Stimulated activated naive CD8-positive, alpha-beta T cell treated with anti-CD3 and anti-CD28 coated beads, Interleukin-15, Interleukin-2, amounts not matched to agents 100 ng/mL and 50 ng/mL, for 24 hours (primary cell): ENCODE measurements at regions not wholly inside any gene's neighbourhood (a gene's known extent, or its start where the extent isn't known, plus 50 kb on each side); places are given as distances from the start of the nearest gene placed in this dataset.

Experiments
- H3K27ac Mint-ChIP-seq: one replicate; pipeline ENCODE4 v1.8.0; 2021; ENCODE audit warnings: mild to moderate bottlenecking, mixed read lengths
- H3K27me3 Mint-ChIP-seq: one replicate; pipeline ENCODE4 v1.8.0; 2021; ENCODE audit warnings: mixed read lengths
- H3K36me3 Mint-ChIP-seq: one replicate; pipeline ENCODE4 v1.8.0; 2021; ENCODE audit warnings: low read depth, mixed read lengths
- H3K4me1 Mint-ChIP-seq: one replicate; pipeline ENCODE4 v1.8.0; 2021; ENCODE audit warnings: low read depth, mixed read lengths
- H3K4me3 Mint-ChIP-seq: one replicate; pipeline ENCODE4 v1.8.0; 2021; ENCODE audit warnings: mild to moderate bottlenecking, mixed read lengths
- H3K9me3 Mint-ChIP-seq: one replicate; pipeline ENCODE4 v1.8.0; 2021; ENCODE audit warnings: mixed read lengths

DNA sequence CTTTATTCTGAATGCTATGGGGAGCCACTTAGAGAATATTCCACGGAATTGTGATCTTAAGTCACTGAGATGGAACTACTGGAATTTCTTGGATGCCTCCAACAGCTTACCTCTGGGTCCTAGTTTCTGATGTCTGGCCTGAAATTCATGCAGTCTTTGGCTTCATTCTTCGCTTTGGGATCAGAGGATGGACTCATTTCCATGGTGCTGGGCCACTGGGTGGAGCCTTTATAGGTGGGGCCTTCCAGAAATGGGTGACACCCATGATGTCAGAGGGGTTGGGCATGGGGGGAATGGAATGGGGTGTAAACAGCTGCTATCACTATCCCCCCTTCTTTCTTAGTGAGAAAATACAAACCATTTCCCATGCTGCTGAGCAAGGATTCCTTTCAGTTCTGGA is 73.7 kb upstream of the FGGY start:
- H3K4me1 Mint-ChIP-seq: no peaks in the 10 kb centered on the region
- H3K4me3 Mint-ChIP-seq: no peak overlapping the region
- no peak overlapping the region for H3K27ac Mint-ChIP-seq
- no peaks in the 10 kb centered on the region for H3K36me3 Mint-ChIP-seq
- H3K9me3 Mint-ChIP-seq: no peaks in the 10 kb centered on the region
- no peaks in the 10 kb centered on the region for H3K27me3 Mint-ChIP-seq

DNA sequence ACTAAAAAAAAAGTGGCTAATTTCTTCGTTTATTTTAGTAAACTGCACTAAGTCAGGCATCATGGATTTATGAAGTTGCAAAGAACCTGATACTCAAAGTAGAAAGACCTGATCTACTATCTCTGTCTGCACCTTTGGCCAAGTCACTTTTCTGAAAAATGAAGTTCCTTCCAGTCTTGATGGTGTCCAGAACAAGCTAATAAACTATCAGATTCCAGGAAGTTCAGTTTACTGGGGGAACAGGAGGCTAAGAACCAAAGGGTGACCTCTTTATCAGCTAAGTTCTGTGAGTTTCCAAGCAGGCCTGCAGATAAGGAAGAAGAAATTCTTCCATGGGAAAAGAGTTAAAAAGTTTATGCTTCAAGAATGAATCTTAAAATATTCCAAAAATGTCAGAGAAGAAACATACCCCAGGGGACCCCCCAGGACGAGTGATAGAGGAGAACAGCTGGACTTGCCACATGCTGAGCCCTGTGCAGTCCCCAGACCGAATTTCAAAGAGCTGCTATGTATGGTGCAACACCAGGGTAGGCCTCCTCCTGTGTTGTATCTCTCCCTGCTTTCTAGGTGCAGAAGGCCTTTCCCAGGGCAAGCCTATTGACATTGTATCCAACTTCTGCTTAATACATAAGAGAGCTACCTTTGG is 72.8 kb upstream of the FGGY start:
- Mint-ChIP-seq H3K27ac (no peak overlapping the region), H3K4me3 (no peak overlapping the region), H3K27me3 (no peaks in the 10 kb centered on the region), H3K4me1 (no peaks in the 10 kb centered on the region), H3K9me3 (no peaks in the 10 kb centered on the region), H3K36me3 (no peaks in the 10 kb centered on the region)

DNA sequence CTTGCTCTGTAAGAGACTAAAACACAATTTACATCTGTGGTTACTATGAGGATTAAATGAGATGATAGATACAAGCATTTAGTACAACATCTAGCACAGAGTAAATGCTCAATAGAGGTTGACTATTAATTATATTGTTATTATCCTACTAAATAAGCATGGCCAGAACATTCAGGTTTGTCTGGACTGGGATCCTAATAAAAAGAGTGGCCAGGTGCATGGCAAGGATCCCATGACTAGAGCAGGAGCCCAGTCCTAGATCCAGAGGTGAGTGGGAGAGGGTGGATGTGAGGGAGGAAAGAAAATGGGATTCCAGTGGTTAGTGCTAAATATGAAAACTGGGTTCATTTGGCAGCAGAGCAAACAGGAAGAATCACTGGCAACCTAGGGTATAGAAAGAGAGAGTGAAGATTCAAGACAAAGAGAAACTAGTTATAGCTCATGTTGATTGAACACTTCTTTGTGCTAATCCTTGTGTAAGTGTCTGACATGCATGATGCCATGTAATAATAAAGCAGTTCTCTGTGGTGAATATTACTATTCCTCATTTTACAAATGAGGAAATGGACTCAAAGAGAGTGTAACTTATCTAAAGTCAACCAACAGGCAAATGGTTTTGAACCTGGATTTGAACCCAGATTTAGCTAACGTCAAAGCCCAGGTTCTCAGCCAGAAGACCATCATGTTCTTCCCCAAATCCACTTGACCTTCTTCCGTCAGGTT is 71.1 kb upstream of the FGGY start:
- H3K36me3 Mint-ChIP-seq: no peaks in the 10 kb centered on the region
- H3K4me3 Mint-ChIP-seq: no peak overlapping the region
- no peaks in the 10 kb centered on the region for H3K27me3 Mint-ChIP-seq
- no peaks in the 10 kb centered on the region for H3K9me3 Mint-ChIP-seq
- no peak overlapping the region for H3K27ac Mint-ChIP-seq
- no peaks in the 10 kb centered on the region for H3K4me1 Mint-ChIP-seq

DNA sequence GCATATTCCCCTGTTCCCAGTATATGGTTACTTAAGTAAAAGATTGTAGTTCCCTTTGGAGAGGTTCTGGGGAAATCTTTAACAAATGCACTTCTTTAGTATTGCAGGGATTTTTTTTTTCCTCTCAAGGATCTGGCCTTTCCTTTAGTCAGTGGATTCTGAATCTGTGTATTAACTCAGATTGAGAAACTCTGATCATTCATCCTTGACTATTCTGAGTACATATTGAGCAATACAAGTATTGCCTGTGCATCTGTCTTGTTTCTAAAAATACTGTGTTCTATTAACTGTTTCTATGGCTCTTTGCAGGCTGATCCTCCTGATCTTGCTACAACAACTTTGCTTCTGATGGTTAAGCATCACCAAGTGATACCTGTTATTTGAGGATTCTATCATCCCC is 67.8 kb upstream of the FGGY start:
- H3K9me3 Mint-ChIP-seq: no peaks in the 10 kb centered on the region
- no peaks in the 10 kb centered on the region for H3K4me1 Mint-ChIP-seq
- no peak overlapping the region for H3K4me3 Mint-ChIP-seq
- H3K27me3 Mint-ChIP-seq: no peaks in the 10 kb centered on the region
- H3K27ac Mint-ChIP-seq: no peak overlapping the region
- no peaks in the 10 kb centered on the region for H3K36me3 Mint-ChIP-seq

DNA sequence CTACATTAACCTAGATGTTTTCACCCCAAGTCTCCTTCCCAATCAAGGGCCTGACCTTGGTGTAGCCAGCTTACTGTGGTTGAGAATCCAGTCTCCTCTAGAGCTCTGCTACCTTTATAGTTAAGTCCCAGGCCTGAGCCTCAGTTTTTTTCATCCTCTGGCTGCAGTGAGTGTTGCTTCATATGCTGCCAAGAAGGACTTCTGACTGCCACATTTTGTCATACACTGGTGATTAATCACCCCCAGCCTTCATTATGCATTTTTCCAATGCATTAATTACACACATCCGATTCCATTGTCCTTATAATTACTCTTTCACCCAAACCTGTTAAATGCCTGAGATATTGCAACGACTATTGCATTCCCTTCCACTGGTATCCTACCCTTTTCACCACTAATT is 66.3 kb upstream of the FGGY start:
- Mint-ChIP-seq H3K9me3 (no peaks in the 10 kb centered on the region), H3K4me3 (no peak overlapping the region), H3K27me3 (no peaks in the 10 kb centered on the region), H3K27ac (no peak overlapping the region), H3K4me1 (no peaks in the 10 kb centered on the region), H3K36me3 (no peaks in the 10 kb centered on the region)

DNA sequence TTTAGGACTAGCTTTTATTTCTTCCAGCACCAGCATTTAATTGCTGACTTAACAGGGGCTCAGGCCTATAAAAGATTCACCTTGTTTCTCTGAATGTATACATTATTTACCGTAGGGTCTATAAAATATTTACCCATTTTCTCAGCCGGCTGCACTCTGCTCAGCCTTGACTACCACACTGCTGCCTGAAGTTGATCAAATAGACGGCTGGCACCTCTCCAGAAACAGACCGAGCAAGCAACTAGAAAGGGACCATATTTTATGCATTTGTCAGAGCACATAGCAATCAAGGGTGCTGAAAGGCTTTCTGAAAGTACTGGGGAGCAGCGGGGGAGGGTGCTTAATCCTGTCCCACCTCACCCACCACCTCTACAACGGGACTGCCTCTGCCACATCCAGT is 64.7 kb upstream of the FGGY start:
- Mint-ChIP-seq H3K27me3 (no peaks in the 10 kb centered on the region), H3K9me3 (no peaks in the 10 kb centered on the region), H3K4me3 (no peak overlapping the region), H3K36me3 (no peaks in the 10 kb centered on the region), H3K27ac (no peak overlapping the region), H3K4me1 (no peaks in the 10 kb centered on the region)

DNA sequence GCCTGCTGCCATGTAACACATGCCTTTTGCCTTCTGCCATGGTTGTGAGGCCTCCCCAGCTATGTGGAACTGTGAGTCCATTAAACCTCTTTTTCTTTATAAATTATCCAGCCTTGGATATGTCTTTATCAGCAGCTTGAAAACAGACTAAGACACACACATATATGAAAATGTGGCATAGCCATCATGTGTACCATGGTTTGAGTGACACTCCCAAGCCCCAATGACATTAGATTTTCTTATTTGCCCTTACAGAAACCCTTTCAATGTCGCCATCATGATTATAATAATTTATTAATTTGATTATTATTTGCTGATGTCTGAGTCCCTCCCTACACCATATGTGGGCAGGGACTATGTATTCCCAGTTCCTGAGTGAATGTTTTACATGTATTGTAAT is 63.5 kb upstream of the FGGY start:
- Mint-ChIP-seq H3K27ac (peak overlapping the region; percentile 14), H3K4me3 (no peak overlapping the region), H3K9me3 (no peaks in the 10 kb centered on the region), H3K4me1 (no peaks in the 10 kb centered on the region), H3K36me3 (no peaks in the 10 kb centered on the region), H3K27me3 (no peaks in the 10 kb centered on the region)

DNA sequence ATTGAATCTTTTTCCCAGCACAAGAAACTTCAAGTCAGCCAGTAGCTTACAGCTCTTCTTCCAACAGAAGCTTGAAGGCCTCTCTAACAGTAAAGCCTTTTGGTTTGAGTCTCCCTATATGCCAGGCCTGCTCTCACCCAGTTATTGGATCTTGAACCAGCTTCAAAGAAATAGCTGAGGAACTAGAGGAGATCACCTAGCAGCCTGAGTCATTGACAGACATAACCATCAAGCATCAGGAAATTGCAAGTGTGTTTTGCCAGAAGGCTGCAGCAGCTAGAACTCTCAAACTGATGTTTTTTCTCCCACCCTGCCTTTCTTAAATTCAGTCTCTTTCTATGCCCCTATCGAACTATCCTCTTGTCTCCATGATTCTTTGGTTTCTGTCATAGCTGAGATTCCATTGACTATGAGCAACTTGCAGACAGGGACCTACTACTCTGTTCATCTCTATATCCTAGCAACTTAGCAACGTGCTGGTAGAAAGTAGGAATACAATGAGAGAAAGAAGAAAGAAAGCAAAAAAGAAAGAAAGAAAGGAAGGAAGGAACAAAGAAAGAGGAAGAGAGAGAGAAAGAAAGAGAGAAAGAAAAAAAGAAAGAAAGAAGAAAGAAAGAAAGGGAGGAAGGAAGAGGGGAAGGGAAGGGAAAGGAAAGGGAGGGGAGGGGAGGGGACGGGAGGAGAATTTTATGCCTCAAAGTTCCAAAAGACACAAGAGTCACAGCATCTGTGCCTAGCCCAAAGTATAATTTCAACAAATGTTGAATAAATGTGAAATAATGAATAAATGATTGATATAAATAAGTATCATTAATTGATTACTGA is 60.0 kb upstream of the FGGY start:
- no peaks in the 10 kb centered on the region for H3K27me3 Mint-ChIP-seq
- no peaks in the 10 kb centered on the region for H3K9me3 Mint-ChIP-seq
- no peaks in the 10 kb centered on the region for H3K36me3 Mint-ChIP-seq
- no peak overlapping the region for H3K27ac Mint-ChIP-seq
- H3K4me3 Mint-ChIP-seq: no peak overlapping the region
- no peaks in the 10 kb centered on the region for H3K4me1 Mint-ChIP-seq

DNA sequence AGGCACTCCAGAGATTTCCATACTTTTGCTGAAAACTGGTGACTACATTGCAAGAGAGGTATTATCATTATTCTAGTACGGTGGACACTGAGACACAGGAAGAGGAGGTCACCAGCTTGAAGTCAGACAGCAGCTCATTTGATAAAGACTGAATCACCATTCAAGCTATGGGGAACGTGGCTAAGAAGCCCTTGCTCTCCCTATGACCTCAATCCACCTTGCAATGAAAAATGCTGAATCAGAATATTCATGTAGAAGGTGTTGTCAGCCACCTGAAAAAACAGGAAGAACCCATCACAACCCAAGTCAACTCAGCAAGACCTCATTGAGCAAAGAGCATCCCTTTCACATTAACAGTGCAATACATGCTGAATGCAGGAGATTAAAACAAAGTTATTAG is 59.0 kb upstream of the FGGY start:
- Mint-ChIP-seq H3K4me1 (no peaks in the 10 kb centered on the region), H3K4me3 (no peak overlapping the region), H3K27me3 (no peaks in the 10 kb centered on the region), H3K27ac (no peak overlapping the region), H3K9me3 (no peaks in the 10 kb centered on the region), H3K36me3 (no peaks in the 10 kb centered on the region)

DNA sequence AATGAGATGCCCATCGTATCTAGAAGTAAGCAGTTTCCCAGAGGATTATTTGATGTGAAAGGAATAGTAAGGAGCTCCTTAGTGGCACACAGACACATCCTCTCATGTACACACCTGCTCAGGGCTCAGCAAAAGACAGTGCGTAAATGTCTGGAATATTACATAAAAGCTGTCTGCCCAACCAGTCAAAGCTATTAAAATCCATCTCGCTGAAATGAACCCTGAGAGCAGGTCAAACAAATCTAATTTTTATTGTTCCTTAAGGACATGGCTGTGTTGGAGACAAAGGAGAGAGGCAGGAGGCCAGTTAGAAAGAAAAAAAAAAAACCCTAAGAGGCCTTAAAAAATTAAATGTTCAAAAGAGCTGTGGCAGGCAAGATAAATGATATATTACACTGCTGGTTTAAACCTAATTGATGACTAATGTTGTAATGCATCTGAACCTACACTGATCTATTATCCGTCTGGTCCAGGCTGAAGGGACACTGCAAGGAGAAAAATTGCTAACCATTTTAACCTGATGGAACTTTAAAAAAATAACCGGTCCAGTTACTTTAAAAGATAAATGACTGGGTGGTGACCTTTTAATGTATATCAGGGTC is 58.5 kb upstream of the FGGY start:
- no peak overlapping the region for H3K4me3 Mint-ChIP-seq
- no peaks in the 10 kb centered on the region for H3K4me1 Mint-ChIP-seq
- peaks cover under 1% of the 10 kb centered on the region for H3K9me3 Mint-ChIP-seq
- H3K27me3 Mint-ChIP-seq: no peaks in the 10 kb centered on the region
- no peak overlapping the region for H3K27ac Mint-ChIP-seq
- H3K36me3 Mint-ChIP-seq: no peaks in the 10 kb centered on the region

DNA sequence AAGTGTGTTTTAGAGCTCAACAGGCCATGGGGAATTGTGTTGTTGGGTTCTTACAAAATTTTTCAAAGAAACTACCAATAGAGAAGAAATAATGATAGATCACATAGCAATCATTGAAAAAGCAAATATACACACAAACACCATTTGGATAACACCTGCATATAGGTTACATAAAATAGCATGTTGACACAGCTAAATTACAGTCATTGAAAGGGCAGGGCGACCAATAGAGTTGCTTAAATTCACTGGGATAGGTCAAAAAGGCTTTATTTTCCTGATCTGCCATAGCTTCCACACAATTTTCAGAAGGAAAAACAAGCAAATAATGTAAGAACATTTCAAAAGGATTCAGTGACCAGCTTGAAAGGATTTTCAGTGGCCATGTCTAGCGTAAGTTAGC is 57.9 kb upstream of the FGGY start:
- Mint-ChIP-seq H3K36me3 (no peaks in the 10 kb centered on the region), H3K4me1 (no peaks in the 10 kb centered on the region), H3K27me3 (no peaks in the 10 kb centered on the region), H3K9me3 (peaks cover 5% of the 10 kb centered on the region), H3K27ac (no peak overlapping the region), H3K4me3 (no peak overlapping the region)

DNA sequence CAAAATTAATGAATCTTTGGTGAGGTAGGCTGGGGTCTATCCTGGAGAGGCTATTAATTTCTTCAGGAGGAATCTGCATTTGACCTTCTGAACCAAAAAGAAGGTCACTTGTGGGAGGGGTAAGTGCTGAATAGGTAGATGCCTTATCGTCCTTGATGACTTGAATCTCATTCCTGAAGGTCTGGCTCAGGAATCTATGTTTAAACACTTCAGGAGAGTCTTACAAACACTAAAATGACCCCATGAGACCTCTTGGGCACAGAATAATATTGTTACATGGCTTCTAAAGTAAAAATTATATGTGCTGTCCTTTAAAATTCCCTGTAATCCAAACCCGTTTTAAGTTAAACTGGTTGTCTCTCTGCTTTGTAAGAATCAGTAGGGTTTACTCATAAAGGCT is 55.0 kb upstream of the FGGY start:
- Mint-ChIP-seq H3K9me3 (peaks cover 17% of the 10 kb centered on the region), H3K36me3 (peaks cover 6% of the 10 kb centered on the region), H3K27me3 (no peaks in the 10 kb centered on the region), H3K4me1 (no peaks in the 10 kb centered on the region), H3K4me3 (no peak overlapping the region), H3K27ac (no peak overlapping the region)

DNA sequence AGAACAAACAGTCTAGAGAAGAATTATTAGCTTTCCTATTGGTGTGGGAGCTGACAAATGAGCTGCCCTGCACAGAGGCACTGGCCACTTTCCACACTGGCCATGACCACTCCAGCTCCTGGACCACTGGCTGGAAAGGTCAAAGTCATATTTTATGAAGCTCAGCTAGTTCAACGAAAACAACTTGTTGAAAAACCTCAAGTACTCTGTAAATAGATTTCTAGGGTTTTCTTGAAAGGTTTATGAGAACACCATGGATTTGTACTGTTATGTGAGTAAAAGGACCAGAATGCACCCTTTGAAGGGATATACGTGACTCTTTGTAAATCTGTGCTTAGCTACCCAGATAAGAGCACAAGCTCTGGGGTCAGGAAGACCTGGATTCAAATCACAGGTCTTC is 54.5 kb upstream of the FGGY start:
- H3K36me3 Mint-ChIP-seq: peaks cover 7% of the 10 kb centered on the region
- no peak overlapping the region for H3K4me3 Mint-ChIP-seq
- H3K9me3 Mint-ChIP-seq: peaks cover 17% of the 10 kb centered on the region
- H3K4me1 Mint-ChIP-seq: no peaks in the 10 kb centered on the region
- no peak overlapping the region for H3K27ac Mint-ChIP-seq
- H3K27me3 Mint-ChIP-seq: no peaks in the 10 kb centered on the region

DNA sequence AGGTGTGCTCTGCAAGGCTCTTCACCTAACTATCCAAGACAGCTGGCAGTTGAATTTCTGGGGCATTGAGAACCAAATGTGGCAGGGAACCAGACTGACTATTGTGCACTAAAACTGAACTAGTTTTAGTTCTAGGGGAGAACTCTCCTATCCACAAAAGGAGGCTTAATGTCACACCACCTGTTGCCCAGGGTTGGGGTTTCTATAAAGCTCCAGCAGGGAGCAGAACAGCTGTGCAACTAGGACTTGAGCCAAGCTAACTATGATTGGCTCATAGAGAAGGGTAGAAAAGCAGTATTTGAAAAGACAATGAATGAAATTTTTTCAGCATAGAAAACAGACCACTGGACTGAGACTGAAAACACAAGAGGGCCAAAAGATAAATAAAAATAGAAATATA is 53.3 kb upstream of the FGGY start:
- Mint-ChIP-seq H3K4me1 (no peaks in the 10 kb centered on the region), H3K4me3 (no peak overlapping the region), H3K36me3 (peaks cover 7% of the 10 kb centered on the region), H3K27me3 (no peaks in the 10 kb centered on the region), H3K9me3 (peaks cover 17% of the 10 kb centered on the region), H3K27ac (no peak overlapping the region)

DNA sequence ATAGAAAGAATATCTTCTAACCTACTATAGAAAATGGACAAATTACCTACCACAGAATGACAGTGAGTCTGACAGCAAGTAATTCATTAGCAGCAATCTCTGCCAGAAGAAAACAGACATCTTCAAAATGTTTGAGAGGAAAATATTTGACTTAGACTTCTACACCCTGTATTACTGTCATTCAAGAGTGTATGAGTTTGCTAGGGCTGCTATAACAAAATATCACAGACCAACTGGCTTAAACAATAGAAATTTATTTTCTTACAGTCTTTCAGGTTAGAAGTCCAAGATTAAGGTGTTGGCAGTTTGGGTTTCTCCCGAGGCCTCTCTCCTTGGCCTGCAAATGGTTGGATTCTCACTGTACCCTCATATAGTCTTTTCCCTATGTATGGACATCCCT is 52.9 kb upstream of the FGGY start:
- no peak overlapping the region for H3K27ac Mint-ChIP-seq
- no peaks in the 10 kb centered on the region for H3K27me3 Mint-ChIP-seq
- H3K4me1 Mint-ChIP-seq: no peaks in the 10 kb centered on the region
- peaks cover 7% of the 10 kb centered on the region for H3K36me3 Mint-ChIP-seq
- no peak overlapping the region for H3K4me3 Mint-ChIP-seq
- H3K9me3 Mint-ChIP-seq: peaks cover 17% of the 10 kb centered on the region
